SK-N-SH treated with all-trans-retinoic acid at 6 μM for 48 hours (cell line): ENCODE measurements at regions not wholly inside any gene's neighbourhood (a gene's known extent, or its start where the extent isn't known, plus 50 kb on each side); places are given as distances from the start of the nearest gene placed in this dataset.

Experiments used
- ATAC-seq: fragments of 200-7000 bp; cut with Tn5 transposase; 3 replicates; pipeline ENCODE4 v1.9.1; 2020; ENCODE audit warnings: mild to moderate bottlenecking, moderate library complexity
- ARNTL ChIP-seq: fragments of 450-650 bp; formaldehyde crosslinking; IDR thresholded peaks from 2 replicates; pipeline ENCODE4 v1.5.0; 2020; ENCODE audit warnings: low read depth, mild to moderate bottlenecking, moderate library complexity, borderline replicate concordance
- BACH2 ChIP-seq: fragments of 250-450 bp; sonication (Bioruptor Pico); IDR thresholded peaks from 2 replicates; pipeline ENCODE4 v1.9.0; 2021; ENCODE audit warnings: mild to moderate bottlenecking, borderline replicate concordance
- CREB5 ChIP-seq: fragments of 250-450 bp; sonication (Bioruptor Pico); IDR thresholded peaks from 2 replicates; pipeline ENCODE4 v1.5.1; 2020; ENCODE audit warnings: low read depth, mild to moderate bottlenecking, moderate library complexity
- CSDC2 ChIP-seq: fragments of 250-450 bp; sonication (Bioruptor Pico); IDR thresholded peaks from 2 replicates; pipeline ENCODE4 v1.5.0; 2020; ENCODE audit warnings: mild to moderate bottlenecking, moderate library complexity
- CSRNP3 ChIP-seq: fragments of 250-450 bp; sonication (Bioruptor Pico); IDR thresholded peaks from 2 replicates; pipeline ENCODE4 v1.5.1; 2021; ENCODE audit warnings: mild to moderate bottlenecking, moderate library complexity
- ESRRG ChIP-seq: fragments of 250-450 bp; sonication (Bioruptor Pico); IDR thresholded peaks from 2 replicates; pipeline ENCODE4 v1.6.1; 2021; ENCODE audit warnings: mild to moderate bottlenecking
- GLIS3 ChIP-seq: fragments of 250-450 bp; sonication (Bioruptor Pico); IDR thresholded peaks from 2 replicates; pipeline ENCODE4 v1.5.0; 2020; ENCODE audit warnings: mild to moderate bottlenecking, moderate library complexity
- OSR1 ChIP-seq: fragments of 250-450 bp; sonication (Bioruptor Pico); IDR thresholded peaks from 2 replicates; pipeline ENCODE4 v1.8.0; 2022; ENCODE audit warnings: moderate library complexity, mild to moderate bottlenecking, inconsistent platforms
- PATZ1 ChIP-seq: fragments of 250-450 bp; sonication (Bioruptor Pico); IDR thresholded peaks from 2 replicates; pipeline ENCODE4 v1.8.0; 2020; ENCODE audit warnings: mild to moderate bottlenecking, moderate library complexity, borderline replicate concordance
- POU6F1 ChIP-seq: fragments of 250-450 bp; sonication (Bioruptor Pico); IDR thresholded peaks from 2 replicates; pipeline ENCODE4 v1.8.0; 2021; ENCODE audit warnings: low read depth, mild to moderate bottlenecking, moderate library complexity, borderline replicate concordance
- PPARA ChIP-seq: fragments of 250-450 bp; sonication (Bioruptor Pico); IDR thresholded peaks from 2 replicates; pipeline ENCODE4 v1.5.0; 2020; ENCODE audit warnings: mild to moderate bottlenecking, borderline replicate concordance
- TCF4 ChIP-seq: fragments of 250-450 bp; sonication (Bioruptor Pico); IDR thresholded peaks from 2 replicates; pipeline ENCODE4 v1.8.0; 2021; ENCODE audit warnings: mild to moderate bottlenecking, moderate library complexity, borderline replicate concordance
- TOX ChIP-seq: fragments of 250-450 bp; sonication (Bioruptor Pico); IDR thresholded peaks from 2 replicates; pipeline ENCODE4 v1.8.0; 2021; ENCODE audit warnings: mild to moderate bottlenecking, moderate library complexity, borderline replicate concordance
- TSHZ2 ChIP-seq: fragments of 250-450 bp; sonication (Bioruptor Pico); IDR thresholded peaks from 2 replicates; pipeline ENCODE4 v1.5.0; 2020; ENCODE audit warnings: mild to moderate bottlenecking, moderate library complexity
- ZC3H10 ChIP-seq: fragments of 250-450 bp; sonication (Bioruptor Pico); IDR thresholded peaks from 2 replicates; pipeline ENCODE4 v1.5.1; 2021; ENCODE audit warnings: mild to moderate bottlenecking, moderate library complexity
- ZFP30 ChIP-seq: fragments of 450-650 bp; formaldehyde crosslinking; IDR thresholded peaks from 2 replicates; pipeline ENCODE4 v1.5.0; 2022; ENCODE audit warnings: mild to moderate bottlenecking, moderate library complexity
- ZNF565 ChIP-seq: fragments of 450-650 bp; formaldehyde crosslinking; conservative IDR thresholded peaks from 2 replicates; pipeline ENCODE4 v1.5.0; 2020; ENCODE audit warnings: low read depth, mild to moderate bottlenecking, moderate library complexity
- ZNF8 ChIP-seq: fragments of 450-650 bp; formaldehyde crosslinking; IDR thresholded peaks from 2 replicates; pipeline ENCODE4 v1.5.0; 2020; ENCODE audit warnings: mild to moderate bottlenecking, moderate library complexity

- ATAC-seq: no peak
Observed at GRCh38 chr2:67180841-67181240, 216.3 kb upstream of the ETAA1 start.

GRCh38 chr2:67182884-67183283, 214.2 kb upstream of the ETAA1 start:
- ATAC-seq: no peak
- TF ChIP-seq TSHZ2 (CRISPR knock-in tag) (no peak), ARNTL (CRISPR knock-in tag) (no peak), CREB5 (no peak), TOX (no peak), PATZ1 (no peak), GLIS3 (CRISPR knock-in tag) (no peak)

More at GRCh38 chr2:67180841-67181240, 216.3 kb upstream of the ETAA1 start:
- TF ChIP-seq PATZ1 (no peak), TSHZ2 (CRISPR knock-in tag) (no peak), ZNF565 (CRISPR knock-in tag) (no peak), ARNTL (CRISPR knock-in tag) (no peak), TCF4 (CRISPR knock-in tag) (no peak), BACH2 (no peak), ZC3H10 (CRISPR knock-in tag) (no peak), ZFP30 (CRISPR knock-in tag) (no peak), POU6F1 (CRISPR knock-in tag) (no peak), GLIS3 (CRISPR knock-in tag) (no peak)
- TF ChIP-seq, all 23 proteins: peak for 0

- ATAC-seq: no peak
- TF ChIP-seq PPARA (CRISPR knock-in tag): no peak
- TF ChIP-seq TOX: no peak
- TF ChIP-seq ARNTL (CRISPR knock-in tag): no peak
- no peak for TF ChIP-seq CSDC2
- TF ChIP-seq PATZ1: no peak
- no peak for TF ChIP-seq BACH2
- TF ChIP-seq ZC3H10 (CRISPR knock-in tag): no peak
- no peak for TF ChIP-seq ESRRG
- no peak for TF ChIP-seq OSR1 (CRISPR knock-in tag)
- no peak for TF ChIP-seq ZNF8 (CRISPR knock-in tag)
- no peak for TF ChIP-seq CSRNP3 (CRISPR knock-in tag)
- TF ChIP-seq ZFP30 (CRISPR knock-in tag): no peak
Observed at GRCh38 chr2:67186326-67186725, 210.8 kb upstream of the ETAA1 start.
